HEK293 (cell line): ENCODE measurements at regions not wholly inside any gene's neighbourhood (a gene's known extent, or its start where the extent isn't known, plus 50 kb on each side); places are given as distances from the start of the nearest gene placed in this dataset.

Experiments used
- CTCF ChIA-PET: fragments of 350-600 bp; formaldehyde crosslinking; extraction: SDS; loops from one replicate; lab custom pipeline; 2021; ENCODE audit warnings: antibody characterized with exemption; lab: Yijun Ruan, JAX
- POLR2A ChIA-PET: fragments of 300-600 bp; formaldehyde crosslinking; extraction: SDS; loops from one replicate; lab custom pipeline; 2020; ENCODE audit warnings: antibody characterized with exemption, inconsistent platforms; lab: Yijun Ruan, JAX
- H3K27ac ChIP-seq: fragments of 200-500 bp; sonication (Bioruptor generic); 2 replicates; pipeline ENCODE4 v1.5.1; 2014; ENCODE audit warnings: low read depth, low read length, control low read depth, inconsistent platforms; ENCODE audit errors: extremely low read depth
- H3K36me3 ChIP-seq, 2 experiments: fragments of 200-500 bp in 1 of 2; sonication (Bioruptor generic) in 1 of 2; 1 replicate in 1 of 2; 2 replicates in 1 of 2; pipeline ENCODE4 v1.5.1; 2014 to 2017; ENCODE audit warnings: inconsistent platforms in 2 of 2, low read length in 2 of 2; ENCODE audit not compliant: control insufficient read depth in 2 of 2, insufficient read depth in 1 of 2
- H3K4me1 ChIP-seq: fragments of 200-500 bp; sonication (Bioruptor generic); 2 replicates; pipeline ENCODE4 v1.5.1; 2014; ENCODE audit warnings: mild to moderate bottlenecking, low read length, inconsistent platforms; ENCODE audit not compliant: control insufficient read depth, insufficient read depth
- H3K4me3 ChIP-seq: 2 replicates; pipeline ENCODE4 v1.5.1; 2011; ENCODE audit warnings: low read depth, mild to moderate bottlenecking, control low read depth, low read length, moderate library complexity
- H3K9me3 ChIP-seq: fragments of 200-500 bp; sonication (Bioruptor generic); 2 replicates; pipeline ENCODE4 v1.5.1; 2014; ENCODE audit warnings: low read depth, low read length, inconsistent platforms; ENCODE audit not compliant: control insufficient read depth, insufficient read depth
- ATF2 ChIP-seq: fragments of 450-650 bp; formaldehyde crosslinking; IDR thresholded peaks from 2 replicates; pipeline ENCODE4 v1.5.1; 2016; ENCODE audit warnings: missing biosample characterization, missing genetic modification characterization, low read depth
- INSM2 ChIP-seq: fragments of 450-650 bp; formaldehyde crosslinking; IDR thresholded peaks from 2 replicates; pipeline ENCODE4 v1.5.1; 2016; ENCODE audit warnings: missing biosample characterization, missing genetic modification characterization
- KLF16 ChIP-seq: fragments of 450-650 bp; formaldehyde crosslinking; IDR thresholded peaks from 2 replicates; pipeline ENCODE4 v1.5.1; 2017; ENCODE audit warnings: missing biosample characterization, missing genetic modification characterization
- PRDM1 ChIP-seq: fragments of 450-650 bp; formaldehyde crosslinking; IDR thresholded peaks from 2 replicates; pipeline ENCODE4; 2016; ENCODE audit warnings: missing biosample characterization, missing genetic modification characterization
- SP3 ChIP-seq: fragments of 450-650 bp; formaldehyde crosslinking; IDR thresholded peaks from 2 replicates; pipeline ENCODE4 v1.5.1; 2016; ENCODE audit warnings: missing biosample characterization, missing genetic modification characterization
- YY1 ChIP-seq: fragments of 450-650 bp; formaldehyde crosslinking; IDR thresholded peaks from 2 replicates; pipeline ENCODE4 v1.5.1; 2018; ENCODE audit warnings: missing biosample characterization, missing genetic modification characterization
- ZFP37 ChIP-seq: fragments of 450-650 bp; formaldehyde crosslinking; IDR thresholded peaks from 2 replicates; pipeline ENCODE4 v1.5.1; 2016; ENCODE audit warnings: missing biosample characterization, missing genetic modification characterization
- ZNF184 ChIP-seq: fragments of 450-650 bp; IDR thresholded peaks from 2 replicates; pipeline ENCODE4 v1.5.1; 2018; ENCODE audit warnings: missing biosample characterization, mild to moderate bottlenecking, missing genetic modification characterization
- ZNF223 ChIP-seq: fragments of 450-650 bp; formaldehyde crosslinking; IDR thresholded peaks from 2 replicates; pipeline ENCODE4 v1.5.1; 2016; ENCODE audit warnings: missing biosample characterization, missing genetic modification characterization
- ZNF473 ChIP-seq: fragments of 450-650 bp; formaldehyde crosslinking; IDR thresholded peaks from 2 replicates; pipeline ENCODE4 v1.5.1; 2017; ENCODE audit warnings: missing biosample characterization, missing genetic modification characterization
- ZNF48 ChIP-seq: fragments of 450-650 bp; formaldehyde crosslinking; IDR thresholded peaks from 2 replicates; pipeline ENCODE4 v1.5.1; 2016; ENCODE audit warnings: missing biosample characterization, missing genetic modification characterization
- ZNF548 ChIP-seq: fragments of 450-650 bp; formaldehyde crosslinking; IDR thresholded peaks from 2 replicates; pipeline ENCODE4 v1.5.1; 2016; ENCODE audit warnings: missing biosample characterization, missing genetic modification characterization
- ZNF571 ChIP-seq: fragments of 450-650 bp; formaldehyde crosslinking; IDR thresholded peaks from 2 replicates; pipeline ENCODE4 v1.5.0; 2017; ENCODE audit warnings: missing biosample characterization, missing genetic modification characterization
- ZNF747 ChIP-seq: fragments of 450-650 bp; formaldehyde crosslinking; IDR thresholded peaks from 2 replicates; pipeline ENCODE4 v1.5.1; 2016; ENCODE audit warnings: missing biosample characterization, missing genetic modification characterization
- ZNF777 ChIP-seq: fragments of 450-650 bp; formaldehyde crosslinking; IDR thresholded peaks from 2 replicates; pipeline ENCODE4 v1.5.1; 2017; ENCODE audit warnings: missing biosample characterization, missing genetic modification characterization, borderline replicate concordance
- ZNF785 ChIP-seq: fragments of 450-650 bp; formaldehyde crosslinking; IDR thresholded peaks from 2 replicates; pipeline ENCODE4 v1.5.1; 2016; ENCODE audit warnings: missing biosample characterization, missing genetic modification characterization
- ZSCAN4 ChIP-seq: fragments of 450-650 bp; formaldehyde crosslinking; IDR thresholded peaks from 2 replicates; pipeline ENCODE4 v1.5.1; 2017; ENCODE audit warnings: missing biosample characterization, missing genetic modification characterization

- no peaks in the 10 kb centered on the region for H3K36me3 ChIP-seq
- no peak overlapping the region for H3K4me3 ChIP-seq
- H3K27ac ChIP-seq: no peak overlapping the region
- POLR2A ChIA-PET: no interaction called here
- CTCF ChIA-PET: interaction anchor here (0.6 to 1.3 kb wide), 6 partner anchors 10 to 655 kb away, joined by 3 read pairs; no protein-coding TSS in a partner anchor
- H3K4me1 ChIP-seq: no peaks in the 10 kb centered on the region
- no peaks in the 10 kb centered on the region for H3K9me3 ChIP-seq
- TF ChIP-seq ZNF571 (tag by site-specific recombination) (no peak), ZNF747 (tag by site-specific recombination) (no peak), KLF16 (tag by site-specific recombination) (no peak), ZNF785 (tag by site-specific recombination) (no peak), ZSCAN4 (tag by site-specific recombination) (peak; percentile 75), ZNF48 (tag by site-specific recombination) (no peak), ZNF777 (tag by site-specific recombination) (0 out of 2 replicates have a peak, but pooled peaks have one; percentile 26)
Observed at GRCh38 chr18:31232775-31233424, 70.2 kb upstream of the DSC1 start.

DNA sequence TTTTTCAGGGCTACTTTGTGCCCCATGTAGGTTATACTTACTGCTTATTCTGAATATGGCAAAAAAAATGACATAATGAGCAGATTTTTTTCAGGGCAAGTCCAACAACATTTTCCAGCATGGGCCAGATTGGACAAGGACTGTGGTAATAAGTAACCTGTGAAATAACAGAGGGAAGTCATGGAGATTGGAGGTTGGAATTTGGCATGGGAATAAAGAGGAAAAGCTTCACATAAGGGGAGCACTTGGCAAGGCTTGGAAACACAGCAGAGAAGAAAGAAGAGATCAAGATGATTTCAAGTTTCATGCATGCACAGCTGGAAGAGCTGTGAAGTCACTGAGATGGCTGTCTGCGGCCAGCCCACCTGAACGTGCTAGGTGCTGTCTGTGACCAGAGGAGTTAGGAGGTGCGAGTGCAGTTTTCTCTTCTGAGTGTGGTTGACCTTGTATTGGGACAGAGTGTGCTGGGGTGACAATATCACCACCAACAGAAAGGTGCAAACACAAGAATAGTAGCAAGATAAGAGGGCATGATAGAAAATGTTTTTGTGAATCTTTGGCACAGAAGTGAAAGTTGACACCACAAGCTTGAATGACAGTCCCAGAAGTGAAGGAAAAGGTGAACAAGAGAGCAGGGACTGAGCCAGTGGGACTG lies 71.1 kb upstream of the DSC1 start:
- CTCF ChIA-PET: interaction anchor here (0.6 to 1.3 kb wide), 4 partner anchors 9 to 59 kb away, joined by 3 read pairs; no protein-coding TSS in a partner anchor
- POLR2A ChIA-PET: no interaction called here
- H3K4me3 ChIP-seq: no peak overlapping the region

DNA sequence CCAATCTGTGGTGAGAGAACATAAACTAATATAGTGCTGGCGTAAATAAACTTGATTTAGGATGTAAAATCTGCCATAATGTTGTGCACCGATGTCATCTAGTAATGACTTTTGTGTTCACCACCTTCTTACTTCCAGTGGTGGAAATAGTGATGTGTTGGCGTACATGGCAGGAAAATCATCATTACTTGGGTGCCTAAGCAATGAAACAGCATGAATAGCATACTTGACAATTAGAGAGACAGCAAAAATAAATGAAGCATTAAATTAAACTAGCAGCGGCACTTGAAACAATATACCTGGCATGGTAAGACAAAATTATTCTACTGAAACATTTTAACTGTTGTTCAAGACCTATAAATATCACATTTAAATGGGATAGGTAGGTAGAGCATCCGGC lies 73.2 kb upstream of the DSC1 start:
- H3K4me3 ChIP-seq: no peak overlapping the region
- ChIA-PET POLR2A (no interaction called here), CTCF (no interaction called here)
- H3K4me1 ChIP-seq: no peaks in the 10 kb centered on the region
- no peaks in the 10 kb centered on the region for H3K9me3 ChIP-seq
- H3K27ac ChIP-seq: no peak overlapping the region
- H3K36me3 ChIP-seq: no peaks in the 10 kb centered on the region
- TF ChIP-seq ZNF473 (tag by site-specific recombination) (no peak), ZNF747 (tag by site-specific recombination) (no peak), YY1 (tag by site-specific recombination) (no peak), ZFP37 (tag by site-specific recombination) (no peak), ATF2 (no peak), INSM2 (tag by site-specific recombination) (no peak), ZNF223 (tag by site-specific recombination) (no peak), ZNF184 (tag by site-specific recombination) (no peak), PRDM1 (tag by site-specific recombination) (no peak), SP3 (tag by site-specific recombination) (no peak)

More for the DNA sequence above, 71.1 kb upstream of the DSC1 start:
- H3K9me3 ChIP-seq: no peaks in the 10 kb centered on the region
- H3K36me3 ChIP-seq: no peaks in the 10 kb centered on the region
- peak; percentile 42; the same call in 1 of the 2 replicates for TF ChIP-seq PRDM1 (tag by site-specific recombination)
- TF ChIP-seq ZNF548 (tag by site-specific recombination): no peak
- H3K27ac ChIP-seq: no peak overlapping the region
- no peaks in the 10 kb centered on the region for H3K4me1 ChIP-seq
